ENCODE measurements at regions not wholly inside any gene's neighbourhood (a gene's known extent, or its start where the extent isn't known, plus 50 kb on each side); places are given as distances from the start of the nearest gene placed in this dataset.

DNA sequence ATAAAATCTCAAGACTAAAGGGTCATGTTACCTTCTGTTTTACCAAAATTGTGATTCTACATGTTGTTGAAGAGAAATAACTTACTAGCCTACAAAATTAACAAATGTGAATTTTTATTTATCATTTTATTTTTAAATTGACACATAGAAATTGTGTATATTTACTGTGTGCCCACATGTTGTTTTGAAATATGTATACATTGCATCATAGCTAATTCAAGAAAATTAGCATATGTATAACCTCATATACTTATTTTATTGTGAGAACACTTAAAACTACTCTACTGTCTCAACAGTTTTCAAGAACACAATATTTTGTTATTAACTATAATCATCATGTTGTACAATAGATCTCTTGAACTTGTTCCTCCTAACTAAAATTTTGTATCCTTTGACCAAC is 177.8 kb downstream of the EPM2A start:
- TF ChIP-seq EZH2phosphoT487 (IDR thresholded peaks at IDR 0.05; ENCODE audit: borderline replicate concordance, low read length), result no peak
- TF ChIP-seq, protein P1, sequence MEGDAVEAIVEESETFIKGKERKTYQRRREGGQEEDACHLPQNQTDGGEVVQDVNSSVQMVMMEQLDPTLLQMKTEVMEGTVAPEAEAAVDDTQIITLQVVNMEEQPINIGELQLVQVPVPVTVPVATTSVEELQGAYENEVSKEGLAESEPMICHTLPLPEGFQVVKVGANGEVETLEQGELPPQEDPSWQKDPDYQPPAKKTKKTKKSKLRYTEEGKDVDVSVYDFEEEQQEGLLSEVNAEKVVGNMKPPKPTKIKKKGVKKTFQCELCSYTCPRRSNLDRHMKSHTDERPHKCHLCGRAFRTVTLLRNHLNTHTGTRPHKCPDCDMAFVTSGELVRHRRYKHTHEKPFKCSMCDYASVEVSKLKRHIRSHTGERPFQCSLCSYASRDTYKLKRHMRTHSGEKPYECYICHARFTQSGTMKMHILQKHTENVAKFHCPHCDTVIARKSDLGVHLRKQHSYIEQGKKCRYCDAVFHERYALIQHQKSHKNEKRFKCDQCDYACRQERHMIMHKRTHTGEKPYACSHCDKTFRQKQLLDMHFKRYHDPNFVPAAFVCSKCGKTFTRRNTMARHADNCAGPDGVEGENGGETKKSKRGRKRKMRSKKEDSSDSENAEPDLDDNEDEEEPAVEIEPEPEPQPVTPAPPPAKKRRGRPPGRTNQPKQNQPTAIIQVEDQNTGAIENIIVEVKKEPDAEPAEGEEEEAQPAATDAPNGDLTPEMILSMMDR (IDR thresholded peaks at IDR 0.05; ENCODE audit: low read depth, low read length, poor library complexity, severe bottlenecking), result no peak
